ENCODE measurements at regions not wholly inside any gene's neighbourhood (a gene's known extent, or its start where the extent isn't known, plus 50 kb on each side); places are given as distances from the start of the nearest gene placed in this dataset.

DNA sequence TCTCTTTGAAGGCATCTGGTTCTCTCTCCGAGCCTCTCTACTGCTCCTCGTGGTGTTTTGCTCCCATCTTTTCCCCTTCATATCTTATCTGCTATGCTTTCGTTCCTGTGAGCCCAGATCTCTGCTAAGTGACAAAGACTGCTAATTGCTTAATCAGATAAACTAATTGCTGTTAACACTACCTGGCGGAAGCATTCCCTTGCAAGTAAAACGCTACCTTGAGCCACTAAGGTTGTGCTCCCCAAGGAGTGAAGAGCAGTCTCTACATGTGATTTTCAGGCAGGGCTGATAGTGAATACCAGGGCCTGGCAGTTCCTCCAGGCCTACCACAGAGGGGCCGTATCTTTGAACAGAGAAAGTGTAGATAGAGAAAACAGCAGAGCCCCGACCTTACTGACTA lies 244.0 kb upstream of the GATB start:
- no peak overlapping the region for H3K27ac Mint-ChIP-seq
- no peak overlapping the region for H3K4me3 Mint-ChIP-seq
- H3K27me3 Mint-ChIP-seq: no peaks in the 10 kb centered on the region
- H3K9me3 Mint-ChIP-seq: no peaks in the 10 kb centered on the region
- no peaks in the 10 kb centered on the region for H3K36me3 Mint-ChIP-seq (ENCODE audit: low read depth)
- DNase-seq: no peak
- H3K4me1 Mint-ChIP-seq (ENCODE audit: low read depth): peaks cover 15% of the 10 kb centered on the region

DNA sequence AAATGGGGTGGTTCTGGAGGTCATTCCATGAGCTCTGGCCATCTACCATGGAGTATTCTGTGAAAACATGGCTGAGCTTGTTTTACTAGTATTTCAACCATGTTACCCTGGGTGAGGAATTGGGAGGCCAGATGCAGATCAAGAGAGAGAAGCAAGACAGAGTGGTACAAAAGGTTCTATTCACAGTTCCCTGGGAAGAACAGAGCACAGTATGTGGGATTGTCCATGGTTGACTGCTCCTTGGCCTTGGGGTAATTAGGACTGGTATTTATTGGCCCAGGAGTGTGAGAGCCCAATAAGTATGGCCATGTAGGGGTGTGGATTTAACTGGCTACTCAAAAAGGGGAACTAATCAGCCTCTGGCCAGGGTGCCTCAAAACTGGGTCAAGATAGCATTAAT lies 239.7 kb upstream of the GATB start:
- Mint-ChIP-seq H3K4me1 (ENCODE audit: low read depth) (peaks cover 14% of the 10 kb centered on the region), H3K27me3 (no peaks in the 10 kb centered on the region), H3K36me3 (ENCODE audit: low read depth) (no peaks in the 10 kb centered on the region), H3K27ac (no peak overlapping the region), H3K9me3 (no peaks in the 10 kb centered on the region), H3K4me3 (no peak overlapping the region)
- DNase-seq: no peak

DNA sequence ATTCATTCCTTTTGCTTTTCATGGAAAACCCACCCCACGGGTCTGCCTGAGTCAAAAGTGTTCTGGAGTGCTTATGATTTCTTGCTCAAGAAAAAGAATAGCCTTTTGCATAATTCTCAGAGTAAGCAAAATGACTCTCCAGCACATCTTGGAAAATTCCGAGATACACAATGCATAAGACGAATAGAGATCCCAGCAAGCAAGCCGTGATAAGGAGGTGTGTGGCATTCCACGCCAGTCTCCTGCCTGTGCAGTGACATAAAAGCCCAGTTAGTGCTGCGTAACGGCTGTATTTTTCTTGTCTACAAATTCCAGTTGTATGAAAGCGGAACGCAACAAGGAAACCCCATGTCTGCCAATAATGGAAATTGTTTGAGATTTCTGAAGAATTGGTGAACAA lies 237.9 kb upstream of the GATB start:
- H3K36me3 Mint-ChIP-seq (ENCODE audit: low read depth): no peaks in the 10 kb centered on the region
- peaks cover 28% of the 10 kb centered on the region for H3K4me1 Mint-ChIP-seq (ENCODE audit: low read depth)
- no peaks in the 10 kb centered on the region for H3K27me3 Mint-ChIP-seq
- no peaks in the 10 kb centered on the region for H3K9me3 Mint-ChIP-seq
- no peak overlapping the region for H3K4me3 Mint-ChIP-seq
- no peak overlapping the region for H3K27ac Mint-ChIP-seq
- DNase-seq: no peak

DNA sequence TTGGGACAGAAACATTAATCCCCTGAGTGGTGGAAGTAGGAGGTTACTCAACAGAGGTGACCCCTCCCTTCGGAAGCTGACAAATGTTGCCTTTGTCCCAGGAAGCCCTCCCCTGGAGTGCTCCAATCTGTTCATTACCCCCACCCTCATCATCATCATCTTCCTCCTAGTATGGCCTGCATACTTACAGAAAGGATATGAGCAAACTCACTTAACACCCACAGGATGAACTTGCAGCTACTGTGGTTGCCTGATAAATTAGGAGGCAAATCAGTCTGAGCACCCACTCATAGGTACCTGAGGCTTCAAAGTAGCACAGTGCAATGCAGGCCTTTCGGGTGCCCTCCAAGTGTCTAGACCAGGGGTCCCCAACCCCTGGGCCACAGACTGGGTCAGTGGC lies 236.7 kb upstream of the GATB start:
- Mint-ChIP-seq H3K27me3 (no peaks in the 10 kb centered on the region), H3K4me3 (no peak overlapping the region), H3K27ac (no peak overlapping the region), H3K36me3 (ENCODE audit: low read depth) (no peaks in the 10 kb centered on the region), H3K4me1 (ENCODE audit: low read depth) (peaks cover 31% of the 10 kb centered on the region), H3K9me3 (no peaks in the 10 kb centered on the region)
- DNase-seq: no peak

DNA sequence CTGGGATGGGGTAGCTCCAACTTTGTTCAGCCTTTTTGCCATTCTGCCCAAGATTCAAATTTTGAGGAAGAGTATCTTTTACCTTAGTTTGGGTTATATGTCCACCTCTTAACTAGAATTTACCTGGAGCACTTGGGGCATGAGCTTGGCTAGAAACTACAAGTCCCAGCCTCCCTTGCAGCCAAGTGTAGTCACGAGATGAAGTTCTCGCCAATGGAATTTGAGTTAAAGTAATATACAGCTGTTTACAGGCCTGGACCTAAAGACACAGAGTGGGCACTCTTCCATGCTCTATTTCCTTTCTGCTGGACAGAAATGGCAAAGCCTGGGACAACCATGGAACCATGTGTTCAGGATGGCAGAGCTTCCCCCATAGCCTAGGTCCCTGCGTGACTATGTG lies 233.6 kb upstream of the GATB start:
- no peak overlapping the region for H3K4me3 Mint-ChIP-seq
- peaks cover 61% of the 10 kb centered on the region for H3K4me1 Mint-ChIP-seq (ENCODE audit: low read depth)
- no peak overlapping the region for H3K27ac Mint-ChIP-seq

DNA sequence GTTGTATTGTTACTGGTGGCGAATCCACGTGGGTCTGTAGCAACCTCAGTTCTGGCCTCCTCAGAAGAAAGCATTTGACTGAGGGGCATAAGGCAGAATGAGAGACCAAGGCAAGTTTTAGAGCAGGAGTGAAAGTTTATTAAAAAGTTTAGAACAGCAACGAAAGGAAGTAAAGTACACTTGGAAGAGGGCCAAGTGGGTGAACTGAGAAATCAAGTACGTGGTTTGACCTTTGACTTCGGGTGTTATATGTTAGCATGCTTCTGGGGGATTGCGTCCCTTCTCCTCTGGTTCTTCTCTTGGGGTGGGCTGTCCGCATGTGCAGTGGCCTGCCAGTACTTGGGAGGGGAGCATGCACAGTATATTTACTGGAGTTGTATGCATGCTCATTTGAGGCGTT lies 232.7 kb upstream of the GATB start:
- Mint-ChIP-seq H3K4me3 (no peak overlapping the region), H3K4me1 (ENCODE audit: low read depth) (peaks cover 62% of the 10 kb centered on the region), H3K27ac (no peak overlapping the region), H3K9me3 (no peaks in the 10 kb centered on the region), H3K36me3 (ENCODE audit: low read depth) (no peaks in the 10 kb centered on the region), H3K27me3 (no peaks in the 10 kb centered on the region)
- no peak for DNase-seq

More for the DNA sequence above, 233.6 kb upstream of the GATB start:
- Mint-ChIP-seq H3K27me3 (no peaks in the 10 kb centered on the region), H3K9me3 (no peaks in the 10 kb centered on the region), H3K36me3 (ENCODE audit: low read depth) (no peaks in the 10 kb centered on the region)
- DNase-seq: no peak

DNA sequence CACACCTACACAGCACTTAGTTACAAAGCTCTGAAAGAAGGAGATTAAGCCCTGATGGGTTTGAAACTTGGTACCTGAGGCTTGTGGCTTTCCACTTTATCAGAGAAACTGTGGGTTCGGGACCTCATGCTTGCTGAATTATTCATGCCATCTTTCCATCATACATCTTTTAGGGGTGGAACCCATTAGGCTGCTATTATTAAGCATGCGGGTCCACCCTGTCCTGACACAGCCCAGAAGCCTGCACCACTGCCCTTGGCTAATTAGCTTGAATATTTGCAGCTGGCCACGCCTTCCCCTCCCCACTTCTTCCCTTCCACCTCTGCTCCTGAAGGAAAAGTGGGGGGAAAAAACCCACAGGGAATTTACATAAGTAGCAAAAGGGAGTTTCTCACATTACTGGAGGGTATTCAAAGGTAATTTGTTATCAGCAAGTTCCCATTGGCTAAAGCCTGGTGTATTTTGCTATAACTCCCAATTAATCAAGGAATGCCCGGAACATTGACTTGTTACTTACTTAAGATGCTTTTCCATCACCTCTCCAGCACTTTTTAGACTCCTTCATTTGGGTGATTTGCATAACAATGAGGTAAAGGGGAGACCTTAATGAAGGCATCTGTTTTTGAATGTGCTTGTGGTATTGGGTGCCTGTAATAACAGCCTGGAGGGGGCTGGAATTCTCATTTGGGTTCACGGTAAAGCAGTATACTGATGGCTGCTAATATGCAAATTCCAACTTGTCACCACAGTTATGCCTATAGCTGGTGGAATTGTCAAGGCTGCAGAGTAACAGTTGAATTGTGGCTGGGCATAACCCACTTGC lies 231.7 kb upstream of the GATB start:
- Mint-ChIP-seq H3K27ac (no peak overlapping the region), H3K4me1 (ENCODE audit: low read depth) (peaks cover 62% of the 10 kb centered on the region), H3K4me3 (no peak overlapping the region), H3K36me3 (ENCODE audit: low read depth) (no peaks in the 10 kb centered on the region), H3K27me3 (no peaks in the 10 kb centered on the region), H3K9me3 (no peaks in the 10 kb centered on the region)
- DNase-seq: no peak

DNA sequence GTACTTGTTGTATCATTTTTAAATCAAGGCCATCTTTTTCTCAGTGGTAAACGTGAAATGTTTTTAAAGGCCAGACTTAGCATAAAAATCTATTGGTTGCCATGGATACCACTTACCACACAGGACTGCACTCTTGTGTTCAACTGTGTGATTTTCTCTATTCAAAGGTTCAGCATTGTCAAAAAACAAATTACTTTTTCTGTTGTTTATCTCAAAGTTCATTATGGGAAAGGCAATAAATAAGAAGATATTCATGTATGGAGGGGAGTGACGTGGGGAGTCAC lies 231.0 kb upstream of the GATB start:
- Mint-ChIP-seq H3K4me3 (no peak overlapping the region), H3K27me3 (no peaks in the 10 kb centered on the region), H3K4me1 (ENCODE audit: low read depth) (peaks cover 62% of the 10 kb centered on the region), H3K36me3 (ENCODE audit: low read depth) (no peaks in the 10 kb centered on the region), H3K9me3 (no peaks in the 10 kb centered on the region), H3K27ac (peak overlapping the region; percentile 9)
- DNase-seq: no peak

DNA sequence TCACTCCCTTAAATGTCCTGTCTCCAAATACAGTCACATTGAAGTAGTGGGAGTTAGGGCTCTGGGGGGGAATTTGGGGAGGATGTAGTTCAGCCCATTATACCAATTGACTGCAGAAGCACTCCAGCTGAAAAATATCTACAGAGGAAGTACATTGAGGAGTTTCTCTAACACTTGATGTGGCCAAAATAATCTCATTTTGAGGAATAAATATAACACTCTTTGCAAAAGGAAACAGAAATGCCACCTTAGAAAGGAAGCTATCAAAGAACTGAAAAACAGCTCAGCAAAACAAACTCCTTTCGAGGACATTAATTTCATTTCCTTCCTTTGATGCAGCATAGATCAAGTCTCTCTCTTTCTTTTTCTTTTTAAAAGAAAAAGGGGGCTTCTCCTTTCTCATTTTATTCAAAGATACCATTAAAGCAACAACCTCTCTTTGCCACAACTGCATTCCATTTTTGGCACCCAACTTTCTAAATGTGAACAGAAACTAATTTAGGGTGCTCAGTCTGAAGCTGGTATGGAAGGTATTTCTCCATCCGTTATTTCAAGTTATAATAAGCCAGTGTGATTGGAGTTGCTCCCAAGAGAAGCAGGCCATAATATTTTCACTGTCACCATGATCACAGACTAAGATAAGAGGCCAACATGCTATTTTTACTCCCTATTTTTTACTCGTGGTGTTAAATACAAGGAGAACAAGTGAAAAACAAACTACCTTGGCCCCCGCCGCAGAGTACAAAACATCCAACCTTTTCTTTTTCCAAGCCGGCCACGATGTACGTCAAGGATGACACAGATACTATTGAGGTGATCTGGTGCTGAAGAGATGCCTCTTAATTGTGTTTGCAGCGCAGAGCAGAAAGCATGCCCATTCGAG lies 230.4 kb upstream of the GATB start:
- Mint-ChIP-seq H3K4me1 (ENCODE audit: low read depth) (peaks cover 62% of the 10 kb centered on the region), H3K4me3 (no peak overlapping the region), H3K27me3 (no peaks in the 10 kb centered on the region), H3K27ac (peak overlapping the region; percentile 41), H3K9me3 (no peaks in the 10 kb centered on the region), H3K36me3 (ENCODE audit: low read depth) (no peaks in the 10 kb centered on the region)
- no peak for DNase-seq

DNA sequence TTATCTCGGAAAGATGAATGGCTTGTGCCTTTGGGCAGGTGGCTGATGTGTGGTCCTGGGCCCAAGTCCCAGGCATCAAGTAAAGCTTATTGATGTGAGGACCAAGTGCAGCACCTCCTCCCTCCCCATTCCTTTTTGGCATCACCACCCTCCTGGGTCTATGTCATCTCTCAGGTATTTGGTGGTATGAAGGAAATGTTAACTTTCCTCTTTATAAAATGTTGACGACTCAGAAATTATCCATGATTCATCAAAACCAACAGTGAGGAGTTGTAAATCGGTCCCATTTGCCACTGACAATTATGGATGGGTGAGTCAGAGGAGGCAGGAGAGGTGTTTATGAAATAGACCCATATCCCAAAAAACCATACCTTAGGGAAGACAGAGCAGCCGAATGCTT lies 229.4 kb upstream of the GATB start:
- Mint-ChIP-seq H3K4me1 (ENCODE audit: low read depth) (peaks cover 57% of the 10 kb centered on the region), H3K4me3 (no peak overlapping the region), H3K9me3 (no peaks in the 10 kb centered on the region), H3K27me3 (no peaks in the 10 kb centered on the region), H3K27ac (no peak overlapping the region), H3K36me3 (ENCODE audit: low read depth) (no peaks in the 10 kb centered on the region)
- DNase-seq: no peak

DNA sequence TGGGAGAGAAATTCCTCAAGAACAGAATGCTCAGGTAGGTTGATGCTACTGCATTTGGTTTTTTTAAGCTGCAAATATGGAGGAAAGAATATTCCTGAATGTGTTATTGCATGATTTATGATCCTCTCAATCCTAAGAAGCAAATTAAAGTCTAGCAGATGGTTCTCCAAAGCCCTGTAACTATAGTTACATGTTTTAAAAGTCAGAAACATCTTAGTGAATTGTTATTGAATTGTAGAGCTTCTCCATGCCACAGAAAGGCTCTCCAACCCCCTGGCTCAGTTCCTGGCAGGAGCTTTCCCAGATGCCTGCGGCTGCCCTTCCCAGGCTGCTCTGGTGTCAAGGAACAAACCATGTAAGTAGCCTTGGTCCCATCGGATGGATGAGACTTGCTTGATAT lies 227.8 kb upstream of the GATB start:
- H3K36me3 Mint-ChIP-seq (ENCODE audit: low read depth): no peaks in the 10 kb centered on the region
- H3K27me3 Mint-ChIP-seq: no peaks in the 10 kb centered on the region
- no peak overlapping the region for H3K4me3 Mint-ChIP-seq
- H3K27ac Mint-ChIP-seq: no peak overlapping the region
- no peaks in the 10 kb centered on the region for H3K9me3 Mint-ChIP-seq
- H3K4me1 Mint-ChIP-seq (ENCODE audit: low read depth): peaks cover 43% of the 10 kb centered on the region
- no peak for DNase-seq

DNA sequence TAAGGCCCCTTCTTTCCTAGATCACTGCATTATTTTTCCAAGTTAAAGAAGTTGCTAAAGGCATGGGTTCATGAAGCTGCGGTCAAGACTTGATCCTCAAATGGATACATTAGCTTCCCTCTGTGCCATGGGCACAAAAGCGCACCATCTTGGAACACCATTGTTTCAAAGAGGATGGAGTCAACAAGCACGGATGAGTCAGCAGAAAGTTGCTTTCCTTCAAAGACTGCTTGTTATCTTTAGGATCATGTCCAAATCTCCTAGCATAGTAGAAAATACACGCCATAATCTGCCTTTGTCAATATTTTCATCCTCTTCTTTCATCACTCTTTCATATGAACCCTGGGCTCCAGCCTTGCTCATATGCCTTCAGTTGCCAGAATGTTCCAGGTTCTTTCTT lies 226.8 kb upstream of the GATB start:
- H3K27me3 Mint-ChIP-seq: no peaks in the 10 kb centered on the region
- H3K36me3 Mint-ChIP-seq (ENCODE audit: low read depth): no peaks in the 10 kb centered on the region
- H3K9me3 Mint-ChIP-seq: no peaks in the 10 kb centered on the region
- H3K27ac Mint-ChIP-seq: no peak overlapping the region
- no peak for DNase-seq
- H3K4me1 Mint-ChIP-seq (ENCODE audit: low read depth): peaks cover 33% of the 10 kb centered on the region
- H3K4me3 Mint-ChIP-seq: no peak overlapping the region

DNA sequence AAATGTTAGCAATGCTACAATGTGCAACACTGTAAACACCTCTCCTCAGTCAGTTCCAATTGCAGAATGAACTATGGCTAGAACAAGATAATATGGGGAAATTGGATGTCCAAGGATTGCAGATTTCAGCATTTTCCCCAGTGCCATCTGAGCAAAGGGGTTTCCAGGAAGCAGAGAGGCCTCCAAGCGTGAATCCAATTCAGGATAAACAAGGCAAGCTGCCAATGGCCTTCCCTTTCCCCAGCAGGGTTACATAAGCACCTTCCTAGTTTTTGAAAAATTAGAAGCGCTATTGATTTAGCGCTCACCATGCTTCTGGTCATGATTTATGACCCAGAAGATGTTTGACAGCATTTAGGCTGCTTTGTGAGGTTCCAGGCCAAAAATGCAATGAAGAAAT lies 223.0 kb upstream of the GATB start:
- DNase-seq: no peak

DNA sequence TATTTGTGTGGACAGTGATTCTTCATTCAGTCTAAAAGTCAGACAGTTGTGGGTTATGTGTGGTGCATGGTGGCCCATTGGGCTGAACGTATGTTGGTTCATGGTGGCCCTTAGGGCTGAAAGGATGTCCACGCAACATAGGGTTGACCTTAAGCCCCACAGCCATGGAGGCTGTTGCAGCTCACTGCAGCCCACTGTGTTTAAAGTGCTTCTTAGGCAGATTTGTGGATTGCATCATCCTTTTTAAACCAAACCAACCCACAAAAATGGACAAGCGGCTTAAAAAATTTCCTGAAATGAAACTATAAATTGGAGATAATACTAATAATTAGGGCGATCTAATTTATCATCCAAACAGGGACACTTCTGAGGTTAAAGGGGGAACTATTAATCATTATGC lies 219.0 kb upstream of the GATB start:
- H3K36me3 Mint-ChIP-seq (ENCODE audit: low read depth): peaks cover 13% of the 10 kb centered on the region
- peaks cover 26% of the 10 kb centered on the region for H3K9me3 Mint-ChIP-seq
- no peak overlapping the region for H3K4me3 Mint-ChIP-seq
- H3K4me1 Mint-ChIP-seq (ENCODE audit: low read depth): no peaks in the 10 kb centered on the region
- DNase-seq: no peak
- H3K27ac Mint-ChIP-seq: no peak overlapping the region
- no peaks in the 10 kb centered on the region for H3K27me3 Mint-ChIP-seq

More for the DNA sequence above, 223.0 kb upstream of the GATB start:
- peaks cover 4% of the 10 kb centered on the region for H3K9me3 Mint-ChIP-seq
- H3K27me3 Mint-ChIP-seq: no peaks in the 10 kb centered on the region
- no peak overlapping the region for H3K27ac Mint-ChIP-seq
- no peaks in the 10 kb centered on the region for H3K4me1 Mint-ChIP-seq (ENCODE audit: low read depth)
- H3K36me3 Mint-ChIP-seq (ENCODE audit: low read depth): no peaks in the 10 kb centered on the region
- no peak overlapping the region for H3K4me3 Mint-ChIP-seq

DNA sequence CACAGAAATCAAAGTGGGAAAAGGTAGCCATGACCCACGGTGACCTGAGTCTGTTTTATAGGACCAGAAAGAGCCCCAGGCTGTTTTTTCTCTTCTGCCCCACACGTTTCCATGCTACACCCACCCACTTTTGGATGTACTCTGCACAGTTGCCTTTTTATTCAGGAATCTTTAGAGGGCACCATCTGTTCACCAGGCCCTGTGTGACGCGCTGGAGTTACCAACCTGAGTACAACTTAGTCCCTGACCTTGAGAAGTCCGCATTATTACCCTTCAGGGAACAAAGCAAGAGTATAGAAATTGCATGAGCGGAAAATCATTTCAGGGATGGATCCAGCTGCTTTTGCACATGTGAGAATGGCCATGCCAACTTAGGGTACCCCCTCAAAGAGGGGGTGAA lies 207.8 kb upstream of the GATB start:
- Mint-ChIP-seq H3K4me3 (no peak overlapping the region), H3K27me3 (no peaks in the 10 kb centered on the region), H3K9me3 (no peaks in the 10 kb centered on the region), H3K4me1 (ENCODE audit: low read depth) (no peaks in the 10 kb centered on the region), H3K27ac (no peak overlapping the region), H3K36me3 (ENCODE audit: low read depth) (no peaks in the 10 kb centered on the region)
- no peak for DNase-seq
